Mammary epithelial cell (primary cell): ENCODE measurements at regions not wholly inside any gene's neighbourhood (a gene's known extent, or its start where the extent isn't known, plus 50 kb on each side); places are given as distances from the start of the nearest gene placed in this dataset.

Source experiments
- CTCF ChIP-seq, 2 donors: IDR thresholded peaks in 1 of 2; conservative IDR thresholded peaks in 1 of 2; 2 replicates each; pipeline ENCODE4 v1.5.1; 2011 to 2012; ENCODE audit warnings: inconsistent platforms in 2 of 2, low read length in 2 of 2, mild to moderate bottlenecking in 2 of 2, control low read depth in 1 of 2, low read depth in 1 of 2; ENCODE audit not compliant: insufficient read depth in 1 of 2; ENCODE audit errors: extremely low read depth in 1 of 2
- EZH2 ChIP-seq: IDR thresholded peaks from 2 replicates; pipeline ENCODE4 v1.6.1; 2012; ENCODE audit warnings: low read length, inconsistent platforms, borderline replicate concordance

- TF ChIP-seq CTCF (conservative IDR thresholded peaks at IDR 0.05 in 1 of 2, IDR thresholded peaks at IDR 0.05 in 1 of 2; ENCODE audit: extremely low read depth in 1 of 2, insufficient read depth in 1 of 2, low read depth in 1 of 2, low read length in 2 of 2), result no peak
- no peak for TF ChIP-seq EZH2
Measured at GRCh38 chr13:50168786-50169185, 153.5 kb downstream of the KCNRG start.
